HEK293T (cell line): ENCODE measurements at regions not wholly inside any gene's neighbourhood (a gene's known extent, or its start where the extent isn't known, plus 50 kb on each side); places are given as distances from the start of the nearest gene placed in this dataset.
"Not testable (repeated sequence)": the region's sequence is repeated elsewhere in the genome, so short reads cannot be mapped to it uniquely, and the experiment has no call there.

Experiments
- CTCF ChIA-PET: fragments of 350-600 bp; formaldehyde crosslinking; extraction: SDS; loops from one replicate; lab custom pipeline; 2021; ENCODE audit warnings: antibody characterized with exemption, inconsistent platforms; lab: Yijun Ruan, JAX
- POLR2A ChIA-PET: fragments of 350-600 bp; formaldehyde crosslinking; extraction: SDS; loops from one replicate; lab custom pipeline; 2020; ENCODE audit warnings: antibody characterized with exemption, inconsistent platforms; lab: Yijun Ruan, JAX
- DNase-seq: peaks from one replicate; pipeline ENCODE4 v3.0.0; 2012; ENCODE audit warnings: mixed read lengths; ENCODE audit errors: extremely low spot score
- ARNT ChIP-seq: fragments of 450-650 bp; IDR thresholded peaks from 2 replicates; pipeline ENCODE4 v1.6.1; 2017; ENCODE audit warnings: mild to moderate bottlenecking
- BHLHE40 ChIP-seq: fragments of 450-650 bp; IDR thresholded peaks from 2 replicates; pipeline ENCODE4 v1.6.1; 2016; ENCODE audit warnings: mild to moderate bottlenecking, moderate library complexity, borderline replicate concordance
- CTBP1 ChIP-seq: fragments of 450-650 bp; IDR thresholded peaks from 2 replicates; pipeline ENCODE4 v1.6.1; 2016; ENCODE audit warnings: borderline replicate concordance
- ELF4 ChIP-seq: fragments of 450-650 bp; IDR thresholded peaks from 2 replicates; pipeline ENCODE4 v1.6.1; 2017; ENCODE audit warnings: antibody characterized with exemption
- FOXA1 ChIP-seq: fragments of 450-650 bp; IDR thresholded peaks from 2 replicates; pipeline ENCODE4 v1.6.1; 2016; ENCODE audit warnings: mild to moderate bottlenecking
- FOXK2 ChIP-seq: fragments of 450-650 bp; IDR thresholded peaks from 2 replicates; pipeline ENCODE4 v1.6.1; 2016; ENCODE audit warnings: mild to moderate bottlenecking
- FOXM1 ChIP-seq: fragments of 450-650 bp; IDR thresholded peaks from 2 replicates; pipeline ENCODE4 v1.6.1; 2017; ENCODE audit warnings: mild to moderate bottlenecking, borderline replicate concordance
- HDGF ChIP-seq: fragments of 450-650 bp; IDR thresholded peaks from 2 replicates; pipeline ENCODE4 v1.6.1; 2017; ENCODE audit warnings: antibody characterized with exemption, borderline replicate concordance
- L3MBTL2 ChIP-seq: fragments of 450-650 bp; conservative IDR thresholded peaks from 2 replicates; pipeline ENCODE4 v1.6.1; 2016; ENCODE audit warnings: mild to moderate bottlenecking
- LEF1 ChIP-seq: fragments of 450-650 bp; IDR thresholded peaks from 2 replicates; pipeline ENCODE4 v1.6.1; 2017; ENCODE audit warnings: mild to moderate bottlenecking, borderline replicate concordance
- NFRKB ChIP-seq: fragments of 450-650 bp; IDR thresholded peaks from 2 replicates; pipeline ENCODE4 v1.6.1; 2016; ENCODE audit warnings: mild to moderate bottlenecking, moderate library complexity
- PKNOX1 ChIP-seq: fragments of 450-650 bp; IDR thresholded peaks from 2 replicates; pipeline ENCODE4 v1.6.1; 2016
- SP1 ChIP-seq: fragments of 450-650 bp; IDR thresholded peaks from 2 replicates; pipeline ENCODE4 v1.6.1; 2017
- SUZ12 ChIP-seq: fragments of 450-650 bp; IDR thresholded peaks from 2 replicates; pipeline ENCODE4 v1.6.1; 2016; ENCODE audit warnings: mild to moderate bottlenecking
- TARDBP ChIP-seq: fragments of 450-650 bp; IDR thresholded peaks from 2 replicates; pipeline ENCODE4 v1.6.1; 2016
- ZNF384 ChIP-seq: fragments of 450-650 bp; IDR thresholded peaks from 2 replicates; pipeline ENCODE4 v1.6.1; 2016

GRCh38 chr14:30243207-30243606, 315.6 kb upstream of the PRKD1 start:
- DNase-seq, result no peak
- ChIA-PET POLR2A (no interaction called here), CTCF (no interaction called here)
- no peak for TF ChIP-seq FOXM1
- TF ChIP-seq LEF1, result no peak
- no peak for TF ChIP-seq PKNOX1
- no peak for TF ChIP-seq SP1
- no peak for TF ChIP-seq CTBP1
- TF ChIP-seq FOXK2, result no peak
- no peak for TF ChIP-seq HDGF
- TF ChIP-seq SUZ12, result no peak
- TF ChIP-seq L3MBTL2, result no peak

GRCh38 chr14:30243805-30244204, 315.2 kb upstream of the G2E3 start:
- CTCF ChIA-PET, result interaction anchor here (0.6 kb wide), 1 partner anchor 21 kb away, joined by 8 read pairs; no protein-coding TSS in a partner anchor
- DNase-seq, result no peak
- POLR2A ChIA-PET, result no interaction called here
- no peak for TF ChIP-seq NFRKB
- no peak for TF ChIP-seq ARNT
- TF ChIP-seq SP1, result no peak
- no peak for TF ChIP-seq LEF1
- TF ChIP-seq FOXM1, result no peak
- TF ChIP-seq ELF4, result no peak
- no peak for TF ChIP-seq BHLHE40
- TF ChIP-seq CTBP1, result no peak
- no peak for TF ChIP-seq SUZ12
- no peak for TF ChIP-seq PKNOX1
- TF ChIP-seq TARDBP, result no peak
- TF ChIP-seq HDGF, result no peak
- TF ChIP-seq ZNF384, result no peak

GRCh38 chr14:30244348-30244747, 314.6 kb upstream of the G2E3 start:
- POLR2A ChIA-PET, DNase-seq: not testable (repeated sequence)
- CTCF ChIA-PET, result interaction anchor here (0.6 kb wide), 1 partner anchor 22 kb away, joined by 8 read pairs; no protein-coding TSS in a partner anchor

- no peak for DNase-seq
- CTCF ChIA-PET, result no interaction called here
- POLR2A ChIA-PET, result no interaction called here
- no peak for TF ChIP-seq PKNOX1
- TF ChIP-seq TARDBP, result no peak
- TF ChIP-seq FOXM1, result no peak
- TF ChIP-seq ELF4, result no peak
- TF ChIP-seq CTBP1, result no peak
- no peak for TF ChIP-seq NFRKB
- TF ChIP-seq FOXA1, result no peak
- no peak for TF ChIP-seq LEF1
These were observed 307.9 kb upstream of the G2E3 start for GRCh38 chr14:30251017-30251416.

- no peak for DNase-seq
- POLR2A ChIA-PET, result no interaction called here
- TF ChIP-seq NFRKB (no peak), BHLHE40 (no peak), LEF1 (no peak), SUZ12 (no peak), FOXK2 (no peak)
- CTCF ChIA-PET, result no interaction called here
These were observed 307.3 kb upstream of the G2E3 start for GRCh38 chr14:30251557-30252100.

GRCh38 chr14:30252151-30252550, 306.8 kb upstream of the G2E3 start:
- ChIA-PET CTCF (no interaction called here), POLR2A (no interaction called here)
- TF ChIP-seq BHLHE40 (no peak), TARDBP (no peak), ZNF384 (no peak), FOXM1 (no peak), ELF4 (no peak), ARNT (no peak), FOXK2 (no peak), HDGF (no peak), L3MBTL2 (no peak), PKNOX1 (no peak), CTBP1 (no peak), LEF1 (no peak), SUZ12 (no peak), FOXA1 (no peak), SP1 (no peak)
- DNase-seq, result no peak
